ENCODE measurements at regions not wholly inside any gene's neighbourhood (a gene's known extent, or its start where the extent isn't known, plus 50 kb on each side); places are given as distances from the start of the nearest gene placed in this dataset.
"Not testable (repeated sequence)": the region's sequence is repeated elsewhere in the genome, so short reads cannot be mapped to it uniquely, and the experiment has no call there.

DNA sequence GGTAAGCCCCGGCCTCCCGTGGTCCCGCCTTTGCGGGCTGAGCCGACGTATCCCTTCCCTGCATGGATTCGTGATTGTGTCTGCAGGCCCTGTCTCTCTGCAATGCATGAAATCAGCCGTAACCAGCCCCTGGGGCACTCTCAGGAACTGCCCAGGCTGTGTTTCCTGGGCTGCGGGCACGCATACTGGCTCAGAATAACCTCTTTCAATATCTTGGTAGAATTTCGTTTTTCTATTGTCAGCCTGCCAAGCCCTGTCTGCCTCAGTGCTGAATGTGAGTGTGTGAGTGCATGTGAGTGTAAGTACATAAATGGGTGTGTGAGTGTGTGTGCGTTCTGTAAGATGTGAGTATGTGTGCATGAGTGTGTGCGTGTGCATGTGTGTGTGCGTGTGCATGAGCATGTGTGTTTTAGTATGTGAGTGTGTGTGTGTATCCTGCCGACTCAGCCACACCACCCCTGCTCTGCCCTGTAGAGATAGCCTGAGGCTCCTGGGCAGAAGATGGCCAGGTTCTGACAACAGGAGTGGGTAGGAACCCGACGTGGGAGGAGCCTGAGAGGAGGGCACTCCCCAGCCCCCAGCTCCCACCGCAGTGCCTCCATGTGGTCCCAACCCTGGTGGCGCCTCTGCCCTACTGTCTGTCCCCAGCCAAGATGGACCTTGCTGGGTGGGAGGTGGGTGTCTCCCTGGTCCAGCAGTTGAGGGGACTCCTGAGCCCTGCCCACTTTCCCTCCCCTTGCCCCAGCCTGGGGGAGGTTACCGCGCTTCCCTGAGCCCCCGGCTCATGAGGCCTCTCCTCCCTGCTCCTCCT lies 268.8 kb downstream of the ADGRD1 start:
- no peak overlapping the region for H3K27ac ChIP-seq (ENCODE audit: low read depth, low read length, poor library complexity, severe bottlenecking)
- H3K9me3 ChIP-seq (ENCODE audit: low read depth, low read length, poor library complexity, severe bottlenecking): no peaks in the 10 kb centered on the region
- POLR2A ChIA-PET (ENCODE audit: low non-redundant PET): no interaction called here
- BruUV-seq (replicated peaks): no TSS peak
- TF ChIP-seq, protein P1, sequence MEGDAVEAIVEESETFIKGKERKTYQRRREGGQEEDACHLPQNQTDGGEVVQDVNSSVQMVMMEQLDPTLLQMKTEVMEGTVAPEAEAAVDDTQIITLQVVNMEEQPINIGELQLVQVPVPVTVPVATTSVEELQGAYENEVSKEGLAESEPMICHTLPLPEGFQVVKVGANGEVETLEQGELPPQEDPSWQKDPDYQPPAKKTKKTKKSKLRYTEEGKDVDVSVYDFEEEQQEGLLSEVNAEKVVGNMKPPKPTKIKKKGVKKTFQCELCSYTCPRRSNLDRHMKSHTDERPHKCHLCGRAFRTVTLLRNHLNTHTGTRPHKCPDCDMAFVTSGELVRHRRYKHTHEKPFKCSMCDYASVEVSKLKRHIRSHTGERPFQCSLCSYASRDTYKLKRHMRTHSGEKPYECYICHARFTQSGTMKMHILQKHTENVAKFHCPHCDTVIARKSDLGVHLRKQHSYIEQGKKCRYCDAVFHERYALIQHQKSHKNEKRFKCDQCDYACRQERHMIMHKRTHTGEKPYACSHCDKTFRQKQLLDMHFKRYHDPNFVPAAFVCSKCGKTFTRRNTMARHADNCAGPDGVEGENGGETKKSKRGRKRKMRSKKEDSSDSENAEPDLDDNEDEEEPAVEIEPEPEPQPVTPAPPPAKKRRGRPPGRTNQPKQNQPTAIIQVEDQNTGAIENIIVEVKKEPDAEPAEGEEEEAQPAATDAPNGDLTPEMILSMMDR (conservative IDR thresholded peaks at IDR 0.05; ENCODE audit: low read depth, low read length): no peak
- no peak for TF ChIP-seq EZH2 (IDR thresholded peaks at IDR 0.05; ENCODE audit: borderline replicate concordance, low read depth, low read length, poor library complexity, severe bottlenecking)
- no peaks in the 10 kb centered on the region for H3K36me3 ChIP-seq (ENCODE audit: insufficient read depth, low read length, poor library complexity, severe bottlenecking)
- DNase-seq (ENCODE audit: low spot score): peak; percentile 71
- CTCF ChIA-PET: no interaction called here
- no peak overlapping the region for H3K4me3 ChIP-seq (ENCODE audit: low read depth, low read length, poor library complexity, severe bottlenecking)
- H3K27me3 ChIP-seq (replicated peaks; ENCODE audit: insufficient read depth, low read depth, low read length, poor library complexity): peaks cover 6% of the 10 kb centered on the region
- peaks cover 18% of the 10 kb centered on the region for H3K4me1 ChIP-seq (ENCODE audit: insufficient read depth, low read length, poor library complexity, severe bottlenecking)
- intact Hi-C loops (cut with micrococcal nuclease; ENCODE audit: unreplicated experiment): no loop called here

DNA sequence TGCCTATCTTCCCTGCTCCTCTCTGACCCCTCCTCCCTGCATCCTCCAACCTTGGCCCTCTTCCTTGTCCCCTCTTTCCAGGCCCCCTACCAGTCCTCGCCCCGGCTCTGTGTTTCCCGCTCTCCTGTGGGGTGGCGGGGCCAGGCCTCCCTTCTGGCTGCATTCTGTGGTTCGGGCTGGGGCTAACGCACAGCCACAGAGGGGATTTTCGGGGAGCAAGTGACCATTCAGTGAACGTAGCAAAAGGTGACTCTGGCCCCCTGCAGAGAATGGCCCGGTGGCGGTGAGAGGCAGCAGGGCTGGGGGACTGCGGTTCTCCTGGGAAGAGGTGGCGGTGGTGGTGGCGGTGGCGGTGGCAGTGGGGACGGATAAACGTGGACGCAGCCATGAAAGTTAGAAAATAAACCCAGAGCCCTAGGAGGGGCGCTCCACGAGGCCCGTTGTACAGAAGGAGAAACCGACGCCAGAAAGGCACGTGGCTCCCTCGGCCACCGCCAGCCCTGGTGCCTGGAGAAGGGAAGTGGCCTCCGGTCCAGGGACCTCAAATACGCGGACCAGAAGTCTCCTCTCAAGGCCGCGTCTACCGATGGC lies 269.6 kb downstream of the ADGRD1 start:
- H3K4me3 ChIP-seq (ENCODE audit: low read depth, low read length, poor library complexity, severe bottlenecking): no peak overlapping the region
- BruUV-seq (replicated peaks): no TSS peak
- H3K36me3 ChIP-seq (ENCODE audit: insufficient read depth, low read length, poor library complexity, severe bottlenecking): no peaks in the 10 kb centered on the region
- POLR2A ChIA-PET (ENCODE audit: low non-redundant PET): no interaction called here
- no peaks in the 10 kb centered on the region for H3K27me3 ChIP-seq (replicated peaks; ENCODE audit: insufficient read depth, low read depth, low read length, poor library complexity)
- H3K9me3 ChIP-seq (ENCODE audit: low read depth, low read length, poor library complexity, severe bottlenecking): no peaks in the 10 kb centered on the region
- TF ChIP-seq, protein P1 (conservative IDR thresholded peaks at IDR 0.05; ENCODE audit: low read depth, low read length): no peak
- no peak for TF ChIP-seq EZH2 (IDR thresholded peaks at IDR 0.05; ENCODE audit: borderline replicate concordance, low read depth, low read length, poor library complexity, severe bottlenecking)
- peaks cover 11% of the 10 kb centered on the region for H3K4me1 ChIP-seq (ENCODE audit: insufficient read depth, low read length, poor library complexity, severe bottlenecking)
- CTCF ChIA-PET: no interaction called here
- intact Hi-C loops (cut with micrococcal nuclease; ENCODE audit: unreplicated experiment): no loop called here
- H3K27ac ChIP-seq (ENCODE audit: low read depth, low read length, poor library complexity, severe bottlenecking): no peak overlapping the region
- DNase-seq (ENCODE audit: low spot score): no peak

- no TSS peak for BruUV-seq (replicated peaks)
- no peak overlapping the region for H3K4me3 ChIP-seq (ENCODE audit: low read depth, low read length, poor library complexity, severe bottlenecking)
- no peaks in the 10 kb centered on the region for H3K27me3 ChIP-seq (replicated peaks; ENCODE audit: insufficient read depth, low read depth, low read length, poor library complexity)
- DNase-seq (ENCODE audit: low spot score): no peak
- ChIA-PET POLR2A (ENCODE audit: low non-redundant PET) (no interaction called here), CTCF (no interaction called here)
- H3K27ac ChIP-seq (ENCODE audit: low read depth, low read length, poor library complexity, severe bottlenecking): no peak overlapping the region
- peaks cover 10% of the 10 kb centered on the region for H3K4me1 ChIP-seq (ENCODE audit: insufficient read depth, low read length, poor library complexity, severe bottlenecking)
- intact Hi-C loops (cut with micrococcal nuclease; ENCODE audit: unreplicated experiment): no loop called here
- no peaks in the 10 kb centered on the region for H3K9me3 ChIP-seq (ENCODE audit: low read depth, low read length, poor library complexity, severe bottlenecking)
- TF ChIP-seq EZH2 (IDR thresholded peaks at IDR 0.05; ENCODE audit: borderline replicate concordance, low read depth, low read length, poor library complexity, severe bottlenecking): no peak
- TF ChIP-seq, protein P1 (conservative IDR thresholded peaks at IDR 0.05; ENCODE audit: low read depth, low read length): no peak
- H3K36me3 ChIP-seq (ENCODE audit: insufficient read depth, low read length, poor library complexity, severe bottlenecking): no peaks in the 10 kb centered on the region
Measured at GRCh38 chr12:131223791-131224225, 270.1 kb downstream of the ADGRD1 start.

DNA sequence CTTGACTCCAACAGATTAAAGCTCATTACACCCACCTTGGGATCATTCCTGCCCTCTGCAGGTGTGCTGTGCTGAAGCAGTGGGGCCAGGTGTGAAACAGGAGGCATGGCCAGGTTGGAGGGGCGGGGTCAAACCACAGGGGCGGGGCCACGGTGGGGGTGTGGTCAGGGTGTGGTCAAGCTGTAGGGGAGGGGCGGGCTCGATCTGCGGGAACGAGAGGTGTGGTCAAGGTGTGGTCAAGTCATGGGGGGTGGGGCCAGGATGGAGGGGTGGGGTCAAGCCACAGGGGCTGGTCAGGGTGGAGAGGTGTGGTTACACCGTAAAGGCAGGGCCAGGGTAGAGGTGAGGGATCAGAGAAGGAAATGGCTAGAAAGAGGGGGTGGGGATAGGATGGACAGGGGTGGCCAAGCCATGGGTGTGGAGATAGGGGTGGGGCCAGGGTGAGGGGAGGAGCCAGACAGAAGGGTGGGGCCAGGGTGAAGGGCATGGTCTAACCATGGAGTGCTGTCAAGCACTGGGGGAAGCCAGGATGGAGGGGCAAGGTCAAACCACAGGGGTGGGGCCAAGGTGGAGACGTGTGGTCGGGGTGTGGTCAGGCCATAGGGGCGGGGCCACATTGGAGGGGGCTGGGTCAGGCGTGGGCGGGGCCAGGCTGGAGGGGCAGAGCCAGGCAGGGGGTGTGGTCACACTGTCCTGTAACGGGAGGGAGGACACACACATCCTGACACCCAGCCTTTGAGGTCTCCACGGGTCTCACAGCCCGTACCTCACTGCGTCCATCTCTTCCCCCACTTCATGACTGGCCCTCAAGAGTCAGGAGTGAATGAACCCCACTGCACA lies 270.7 kb downstream of the ADGRD1 start:
- CTCF ChIA-PET; DNase-seq (ENCODE audit: low spot score); H3K36me3 ChIP-seq (ENCODE audit: insufficient read depth, low read length, poor library complexity, severe bottlenecking); H3K9me3 ChIP-seq (ENCODE audit: low read depth, low read length, poor library complexity, severe bottlenecking); H3K27ac ChIP-seq (ENCODE audit: low read depth, low read length, poor library complexity, severe bottlenecking); intact Hi-C loops (cut with micrococcal nuclease; ENCODE audit: unreplicated experiment); H3K4me3 ChIP-seq (ENCODE audit: low read depth, low read length, poor library complexity, severe bottlenecking); BruUV-seq (replicated peaks); POLR2A ChIA-PET (ENCODE audit: low non-redundant PET); H3K27me3 ChIP-seq (replicated peaks; ENCODE audit: insufficient read depth, low read depth, low read length, poor library complexity): not testable (repeated sequence)
- peaks cover 10% of the 10 kb centered on the region for H3K4me1 ChIP-seq (ENCODE audit: insufficient read depth, low read length, poor library complexity, severe bottlenecking)

DNA sequence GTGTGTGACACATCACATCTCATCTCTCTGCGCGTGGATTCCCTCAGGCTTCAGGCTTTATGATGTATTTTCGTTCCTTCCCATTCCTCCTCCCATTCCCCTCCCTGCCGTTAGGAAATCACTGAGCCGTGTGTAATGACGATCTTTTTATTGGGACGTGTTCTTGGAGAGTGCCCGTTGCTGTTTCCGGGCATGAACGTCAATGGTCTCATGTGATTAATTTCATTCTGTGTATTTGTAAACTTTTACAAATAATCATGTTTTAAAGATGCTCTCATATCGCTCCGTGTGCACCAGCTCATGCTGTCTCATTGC lies 271.3 kb downstream of the ADGRD1 start:
- H3K9me3 ChIP-seq (ENCODE audit: low read depth, low read length, poor library complexity, severe bottlenecking); H3K27me3 ChIP-seq (replicated peaks; ENCODE audit: insufficient read depth, low read depth, low read length, poor library complexity); H3K27ac ChIP-seq (ENCODE audit: low read depth, low read length, poor library complexity, severe bottlenecking); H3K36me3 ChIP-seq (ENCODE audit: insufficient read depth, low read length, poor library complexity, severe bottlenecking); intact Hi-C loops (cut with micrococcal nuclease; ENCODE audit: unreplicated experiment); H3K4me3 ChIP-seq (ENCODE audit: low read depth, low read length, poor library complexity, severe bottlenecking); POLR2A ChIA-PET (ENCODE audit: low non-redundant PET); CTCF ChIA-PET; BruUV-seq (replicated peaks); DNase-seq (ENCODE audit: low spot score): not testable (repeated sequence)
- H3K4me1 ChIP-seq (ENCODE audit: insufficient read depth, low read length, poor library complexity, severe bottlenecking): peaks cover 10% of the 10 kb centered on the region
